ENCODE measurements at regions not wholly inside any gene's neighbourhood (a gene's known extent, or its start where the extent isn't known, plus 50 kb on each side); places are given as distances from the start of the nearest gene placed in this dataset.

DNA sequence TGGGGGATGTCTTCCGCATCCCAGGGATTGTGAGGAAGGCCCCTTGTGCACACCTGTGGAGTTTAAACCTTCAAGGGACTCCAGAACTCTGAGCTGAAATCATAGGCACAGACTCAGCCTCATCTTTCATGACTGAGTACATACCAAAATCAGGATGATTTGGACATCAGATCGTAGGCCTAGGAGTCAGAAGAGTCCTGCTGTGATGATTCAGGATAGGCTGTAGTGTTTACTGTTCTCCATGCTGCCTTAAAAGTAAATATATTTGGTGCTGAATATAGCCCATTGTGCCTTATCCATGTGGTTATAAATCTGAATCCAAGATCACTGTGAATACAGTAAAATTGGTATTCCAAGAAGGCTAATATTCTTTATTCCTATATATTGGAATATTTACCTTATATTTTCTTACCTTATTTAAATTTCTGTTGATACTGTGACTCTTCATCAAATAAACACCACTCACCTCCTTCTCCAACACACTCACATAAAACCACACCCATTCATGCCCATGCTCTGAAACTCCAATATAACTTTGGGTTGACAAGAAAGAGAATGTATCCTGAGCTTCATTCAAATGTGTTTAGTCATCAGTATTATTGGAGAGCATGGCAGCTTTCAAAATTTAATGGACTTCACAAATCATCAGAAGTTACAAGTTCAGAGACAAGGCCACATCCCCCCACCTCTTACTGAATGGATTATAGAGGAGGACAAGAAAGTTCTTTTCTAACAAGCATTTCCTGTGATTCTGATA, 561.4 kb upstream of the LINC00305 start:
- no peak for DNase-seq (ENCODE audit: low read depth in 2 of 2)
- Histone ChIP-seq H3K4me1 (ENCODE audit: control insufficient read depth, extremely low read depth, insufficient read depth, low read length) (no peaks in the 10 kb centered on the region), H3K9ac (ENCODE audit: insufficient read depth, low read length) (no peak overlapping the region), H3K9me3 (ENCODE audit: control insufficient read depth, insufficient read depth, low read depth, low read length) (no peaks in the 10 kb centered on the region), H4K20me1 (ENCODE audit: control insufficient read depth, extremely low read depth, insufficient read depth, low read length) (no peaks in the 10 kb centered on the region), H2AFZ (ENCODE audit: low read length) (no peak overlapping the region), H3K4me3 (replicated peaks in 1 of 4; ENCODE audit: control extremely low read depth in 1 of 4, insufficient read depth in 1 of 4, low read depth in 3 of 4, low read length in 4 of 4) (no peak overlapping the region), H3K36me3 (ENCODE audit: control insufficient read depth, insufficient read depth, low read length) (no peaks in the 10 kb centered on the region), H3K79me2 (ENCODE audit: control insufficient read depth, insufficient read depth, low read length) (no peaks in the 10 kb centered on the region), H3K27ac (ENCODE audit: insufficient read depth, low read length) (no peak overlapping the region), H3K27me3 (ENCODE audit: control insufficient read depth, insufficient read depth, low read length) (no peaks in the 10 kb centered on the region), H3K4me2 (ENCODE audit: extremely low read depth, insufficient read depth, low read length) (no peak overlapping the region)
- TF ChIP-seq EZH2 (IDR thresholded peaks at IDR 0.05; ENCODE audit: low read length, missing control alignments): no peak
- TF ChIP-seq, protein P1, sequence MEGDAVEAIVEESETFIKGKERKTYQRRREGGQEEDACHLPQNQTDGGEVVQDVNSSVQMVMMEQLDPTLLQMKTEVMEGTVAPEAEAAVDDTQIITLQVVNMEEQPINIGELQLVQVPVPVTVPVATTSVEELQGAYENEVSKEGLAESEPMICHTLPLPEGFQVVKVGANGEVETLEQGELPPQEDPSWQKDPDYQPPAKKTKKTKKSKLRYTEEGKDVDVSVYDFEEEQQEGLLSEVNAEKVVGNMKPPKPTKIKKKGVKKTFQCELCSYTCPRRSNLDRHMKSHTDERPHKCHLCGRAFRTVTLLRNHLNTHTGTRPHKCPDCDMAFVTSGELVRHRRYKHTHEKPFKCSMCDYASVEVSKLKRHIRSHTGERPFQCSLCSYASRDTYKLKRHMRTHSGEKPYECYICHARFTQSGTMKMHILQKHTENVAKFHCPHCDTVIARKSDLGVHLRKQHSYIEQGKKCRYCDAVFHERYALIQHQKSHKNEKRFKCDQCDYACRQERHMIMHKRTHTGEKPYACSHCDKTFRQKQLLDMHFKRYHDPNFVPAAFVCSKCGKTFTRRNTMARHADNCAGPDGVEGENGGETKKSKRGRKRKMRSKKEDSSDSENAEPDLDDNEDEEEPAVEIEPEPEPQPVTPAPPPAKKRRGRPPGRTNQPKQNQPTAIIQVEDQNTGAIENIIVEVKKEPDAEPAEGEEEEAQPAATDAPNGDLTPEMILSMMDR (conservative IDR thresholded peaks at IDR 0.05 in 1 of 2, IDR thresholded peaks at IDR 0.05 in 1 of 2; ENCODE audit: low read depth in 1 of 2, low read length in 2 of 2): no peak

GRCh38 chr18:64707052-64707451, 558.2 kb upstream of the LINC00305 start:
- Histone ChIP-seq H3K9me3 (ENCODE audit: control insufficient read depth, insufficient read depth, low read depth, low read length) (no peaks in the 10 kb centered on the region), H3K4me2 (ENCODE audit: extremely low read depth, insufficient read depth, low read length) (no peak overlapping the region), H2AFZ (ENCODE audit: low read length) (no peak overlapping the region), H3K79me2 (ENCODE audit: control insufficient read depth, insufficient read depth, low read length) (no peaks in the 10 kb centered on the region), H4K20me1 (ENCODE audit: control insufficient read depth, extremely low read depth, insufficient read depth, low read length) (no peaks in the 10 kb centered on the region), H3K27ac (ENCODE audit: insufficient read depth, low read length) (no peak overlapping the region), H3K4me3 (replicated peaks in 1 of 4; ENCODE audit: control extremely low read depth in 1 of 4, insufficient read depth in 1 of 4, low read depth in 3 of 4, low read length in 4 of 4) (no peak overlapping the region), H3K9ac (ENCODE audit: insufficient read depth, low read length) (no peak overlapping the region), H3K36me3 (ENCODE audit: control insufficient read depth, insufficient read depth, low read length) (no peaks in the 10 kb centered on the region), H3K4me1 (ENCODE audit: control insufficient read depth, extremely low read depth, insufficient read depth, low read length) (no peaks in the 10 kb centered on the region), H3K27me3 (ENCODE audit: control insufficient read depth, insufficient read depth, low read length) (no peaks in the 10 kb centered on the region)
- no peak for DNase-seq (ENCODE audit: low read depth in 2 of 2)
- TF ChIP-seq, protein P1 (conservative IDR thresholded peaks at IDR 0.05 in 1 of 2, IDR thresholded peaks at IDR 0.05 in 1 of 2; ENCODE audit: low read depth in 1 of 2, low read length in 2 of 2): no peak
- no peak for TF ChIP-seq EZH2 (IDR thresholded peaks at IDR 0.05; ENCODE audit: low read length, missing control alignments)

- no peaks in the 10 kb centered on the region for H3K4me1 ChIP-seq (ENCODE audit: control insufficient read depth, extremely low read depth, insufficient read depth, low read length)
- no peak overlapping the region for H3K27ac ChIP-seq (ENCODE audit: insufficient read depth, low read length)
- no peaks in the 10 kb centered on the region for H4K20me1 ChIP-seq (ENCODE audit: control insufficient read depth, extremely low read depth, insufficient read depth, low read length)
- H3K36me3 ChIP-seq (ENCODE audit: control insufficient read depth, insufficient read depth, low read length): no peaks in the 10 kb centered on the region
- H3K9me3 ChIP-seq (ENCODE audit: control insufficient read depth, insufficient read depth, low read depth, low read length): no peaks in the 10 kb centered on the region
- no peak for TF ChIP-seq EZH2 (IDR thresholded peaks at IDR 0.05; ENCODE audit: low read length, missing control alignments)
- TF ChIP-seq, protein P1 (conservative IDR thresholded peaks at IDR 0.05 in 1 of 2, IDR thresholded peaks at IDR 0.05 in 1 of 2; ENCODE audit: low read depth in 1 of 2, low read length in 2 of 2): no peak
- no peak overlapping the region for H2AFZ ChIP-seq (ENCODE audit: low read length)
- DNase-seq (ENCODE audit: low read depth in 2 of 2): no peak
- no peak overlapping the region for H3K4me2 ChIP-seq (ENCODE audit: extremely low read depth, insufficient read depth, low read length)
- no peaks in the 10 kb centered on the region for H3K79me2 ChIP-seq (ENCODE audit: control insufficient read depth, insufficient read depth, low read length)
- no peak overlapping the region for H3K9ac ChIP-seq (ENCODE audit: insufficient read depth, low read length)
- H3K4me3 ChIP-seq (replicated peaks in 1 of 4; ENCODE audit: control extremely low read depth in 1 of 4, insufficient read depth in 1 of 4, low read depth in 3 of 4, low read length in 4 of 4): no peak overlapping the region
- H3K27me3 ChIP-seq (ENCODE audit: control insufficient read depth, insufficient read depth, low read length): no peaks in the 10 kb centered on the region
Observed at GRCh38 chr18:64699081-64699480, 550.2 kb upstream of the LINC00305 start.

Data from fibroblast of lung (primary cell).